Stimulated activated CD8-positive, alpha-beta memory T cell treated with anti-CD3 and anti-CD28 coated beads, Interleukin-12 subunit alpha, Interleukin-12 subunit beta, amount 100 ng/mL, for 24 hours (primary cell): ENCODE measurements at regions not wholly inside any gene's neighbourhood (a gene's known extent, or its start where the extent isn't known, plus 50 kb on each side); places are given as distances from the start of the nearest gene placed in this dataset.

Source experiments
- DNase-seq: peaks from one replicate; pipeline ENCODE4 v3.0.0-alpha.2; 2020; ENCODE audit errors: extremely low read depth

- DNase-seq, result no peak
Observed at GRCh38 chr1:4964634-4965345, 310.4 kb downstream of the AJAP1 start.

GRCh38 chr1:4963251-4963650 lies 308.8 kb downstream of the AJAP1 start:
- DNase-seq, result no peak

- DNase-seq, result no peak
Observed at GRCh38 chr1:4962836-4963235, 308.4 kb downstream of the AJAP1 start.

- no peak for DNase-seq
Observed at GRCh38 chr1:4961935-4962645, 307.7 kb downstream of the AJAP1 start.

GRCh38 chr1:4960782-4961475 lies 306.5 kb downstream of the AJAP1 start:
- DNase-seq, result no peak

DNA sequence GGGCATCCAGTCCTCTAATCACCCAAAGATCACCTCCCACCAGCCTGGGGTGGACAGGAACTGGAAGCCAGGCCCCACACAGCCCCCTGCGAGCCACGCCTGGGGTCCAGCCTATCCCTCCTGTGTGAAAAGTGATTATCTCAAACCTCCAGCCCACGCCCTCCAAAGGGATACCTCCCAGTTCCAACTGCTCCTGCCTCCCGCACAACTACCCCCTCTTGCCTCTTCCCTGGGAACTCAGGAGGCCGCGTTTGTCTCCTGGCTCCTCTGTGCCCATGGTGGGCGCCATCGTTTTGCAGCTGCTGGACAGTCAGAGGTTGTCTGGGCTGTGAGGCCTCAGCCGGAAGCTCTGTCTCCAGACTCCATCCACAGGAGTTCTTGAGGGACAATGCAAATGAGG lies 305.9 kb downstream of the AJAP1 start:
- DNase-seq, result no peak

DNA sequence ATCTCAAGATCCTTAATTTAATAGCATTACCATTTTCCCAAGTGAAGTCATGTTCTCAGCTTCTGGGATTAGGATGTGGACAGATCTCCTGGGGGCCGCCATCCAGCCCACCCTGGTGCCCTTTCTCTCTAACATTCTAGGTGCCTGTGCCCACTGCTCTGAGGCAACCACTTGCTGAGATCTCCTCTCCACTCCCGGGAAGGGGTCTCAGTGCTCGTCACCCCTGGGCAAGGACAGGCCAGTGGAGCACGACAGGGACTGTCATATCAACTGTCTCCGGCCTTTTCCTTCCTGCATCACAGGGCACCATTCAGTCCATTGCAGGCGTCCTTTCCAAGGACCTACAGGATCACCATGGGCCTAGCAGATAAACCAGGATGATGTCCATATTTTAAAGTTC lies 304.8 kb downstream of the AJAP1 start:
- DNase-seq, result no peak

GRCh38 chr1:4957027-4957426 lies 302.6 kb downstream of the AJAP1 start:
- DNase-seq, result no peak

- no peak for DNase-seq
Observed at GRCh38 chr1:4954392-4954791, 300.0 kb downstream of the AJAP1 start.

- DNase-seq, result no peak
Observed at GRCh38 chr1:4951601-4952000, 297.2 kb downstream of the AJAP1 start.

GRCh38 chr1:4946343-4946742 lies 291.9 kb downstream of the AJAP1 start:
- DNase-seq, result no peak

DNA sequence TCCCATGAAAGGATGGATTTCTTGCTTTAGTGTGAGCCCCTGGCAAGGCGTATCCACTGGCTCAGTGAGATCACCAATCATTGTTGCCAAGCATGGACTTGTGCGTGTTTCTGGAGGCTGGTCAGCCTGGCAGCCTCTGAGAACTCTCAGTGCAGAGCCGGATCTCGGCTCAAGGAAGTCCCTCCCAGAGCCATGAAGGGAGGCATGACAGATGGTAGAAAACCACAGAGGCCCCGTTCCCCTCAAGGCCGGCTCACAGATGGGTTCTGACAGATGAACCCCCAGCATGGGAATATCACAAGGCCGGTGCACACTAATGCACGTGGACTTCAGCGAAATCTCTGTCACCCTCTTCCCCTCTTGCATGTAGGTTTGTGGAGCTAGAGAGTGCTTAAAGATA lies 290.5 kb downstream of the AJAP1 start:
- DNase-seq, result no peak

DNA sequence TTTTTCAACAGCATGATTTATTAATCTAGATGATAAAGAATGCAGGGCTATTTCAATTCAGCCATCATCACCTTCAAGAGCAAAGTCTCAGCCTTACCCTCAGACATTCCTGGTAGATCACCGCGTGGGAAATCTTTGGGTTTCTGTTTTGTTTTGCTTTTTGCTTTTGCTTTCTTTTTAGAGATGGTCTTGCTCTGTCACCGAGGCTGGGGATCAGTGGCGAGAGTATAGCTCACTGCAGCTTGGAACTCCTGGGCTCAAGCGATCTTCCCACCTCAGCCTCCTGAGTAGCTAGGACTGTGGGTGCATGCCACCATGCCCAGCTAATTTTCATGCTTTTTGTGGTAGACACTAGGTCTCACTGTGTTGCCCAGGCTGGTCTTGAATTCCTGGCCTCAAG lies 289.7 kb downstream of the AJAP1 start:
- no peak for DNase-seq

DNA sequence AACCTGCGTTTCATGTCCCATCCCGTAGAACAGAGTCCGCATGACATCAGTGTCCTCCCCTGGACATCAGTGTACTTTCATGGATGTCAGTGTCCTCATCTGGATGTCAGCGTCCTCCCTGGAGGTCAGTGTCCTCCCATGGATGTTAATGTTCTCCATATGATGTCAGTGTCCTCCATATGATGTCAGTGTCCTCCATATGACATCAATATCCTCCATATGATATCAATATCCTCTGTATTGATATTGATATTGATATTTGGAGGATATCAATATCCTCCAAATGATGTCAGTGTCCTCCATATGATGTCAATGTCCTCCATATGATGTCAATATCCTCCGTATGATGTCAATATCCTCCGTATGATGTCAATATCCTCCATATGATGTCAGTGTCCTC lies 284.9 kb downstream of the AJAP1 start:
- no peak for DNase-seq

DNA sequence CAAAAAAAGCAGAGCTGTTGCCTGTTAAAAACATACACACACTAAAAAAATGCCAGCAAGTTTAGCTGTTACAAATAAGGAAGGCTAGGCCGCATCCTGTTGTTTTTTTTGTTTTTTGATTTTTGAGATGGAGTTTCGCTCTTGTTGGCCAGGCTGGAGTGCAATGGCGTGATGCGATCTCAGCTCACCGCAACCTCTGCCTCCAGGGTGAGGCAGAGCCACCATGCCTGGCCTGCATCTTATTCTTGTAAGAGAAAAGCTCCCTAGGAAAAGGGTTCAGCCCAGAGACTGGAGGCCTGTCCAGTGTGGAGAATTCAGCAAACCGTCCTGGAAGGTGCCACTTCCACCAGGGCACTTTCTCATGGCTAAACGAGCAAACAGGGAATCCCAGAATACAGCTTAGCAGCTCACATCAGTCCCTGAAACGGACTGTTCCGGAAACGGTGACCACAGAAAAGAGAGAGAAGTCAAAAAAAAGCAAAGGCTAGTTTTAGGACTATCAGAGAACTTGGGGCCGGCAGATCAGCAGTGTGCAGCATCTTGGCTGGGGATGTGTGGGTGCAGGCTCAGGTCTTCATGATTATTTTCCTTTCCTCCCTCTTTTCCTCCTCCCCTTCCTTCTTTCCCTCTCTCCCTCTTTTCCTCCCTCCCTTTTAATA lies 283.6 kb downstream of the AJAP1 start:
- DNase-seq, result no peak

DNA sequence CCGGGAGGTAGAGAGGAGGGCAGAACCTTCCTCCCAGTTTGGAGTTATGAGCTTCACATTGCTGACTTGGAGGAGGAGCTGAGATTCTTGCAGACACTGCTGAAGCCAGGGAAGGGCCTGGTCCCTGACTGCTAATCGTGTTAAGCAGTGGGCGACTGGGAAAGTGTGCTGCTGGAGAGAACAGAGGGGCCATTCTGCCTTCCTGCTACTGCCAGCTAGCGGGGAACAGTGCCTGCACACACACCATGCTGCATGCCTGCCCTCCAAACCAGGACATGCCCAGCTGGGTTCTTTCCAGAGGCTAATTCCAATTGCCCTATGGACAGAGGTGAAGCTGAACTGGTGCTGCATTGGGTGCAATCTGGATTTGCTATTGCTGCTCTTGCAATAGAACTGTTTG lies 281.4 kb downstream of the AJAP1 start:
- no peak for DNase-seq

DNA sequence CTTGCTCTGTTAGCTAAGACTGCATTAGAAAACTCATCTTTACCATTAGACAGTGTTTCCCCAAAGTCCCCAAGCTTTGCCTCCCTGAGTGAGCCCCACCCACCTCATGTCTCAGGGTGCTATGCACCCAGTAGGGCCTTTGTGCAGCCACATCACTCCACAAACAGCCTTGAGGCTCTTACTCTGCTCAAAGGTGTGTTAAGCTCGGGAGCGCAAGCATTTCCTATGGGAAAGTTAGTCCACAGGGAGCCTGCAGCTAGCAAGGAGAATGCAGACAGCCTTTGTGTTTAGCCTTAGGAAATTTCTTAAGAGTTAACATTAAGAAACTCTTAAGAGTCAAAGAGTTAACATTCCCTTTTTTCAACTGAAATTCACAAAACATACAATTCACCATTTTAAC lies 278.8 kb downstream of the AJAP1 start:
- DNase-seq, result no peak

DNA sequence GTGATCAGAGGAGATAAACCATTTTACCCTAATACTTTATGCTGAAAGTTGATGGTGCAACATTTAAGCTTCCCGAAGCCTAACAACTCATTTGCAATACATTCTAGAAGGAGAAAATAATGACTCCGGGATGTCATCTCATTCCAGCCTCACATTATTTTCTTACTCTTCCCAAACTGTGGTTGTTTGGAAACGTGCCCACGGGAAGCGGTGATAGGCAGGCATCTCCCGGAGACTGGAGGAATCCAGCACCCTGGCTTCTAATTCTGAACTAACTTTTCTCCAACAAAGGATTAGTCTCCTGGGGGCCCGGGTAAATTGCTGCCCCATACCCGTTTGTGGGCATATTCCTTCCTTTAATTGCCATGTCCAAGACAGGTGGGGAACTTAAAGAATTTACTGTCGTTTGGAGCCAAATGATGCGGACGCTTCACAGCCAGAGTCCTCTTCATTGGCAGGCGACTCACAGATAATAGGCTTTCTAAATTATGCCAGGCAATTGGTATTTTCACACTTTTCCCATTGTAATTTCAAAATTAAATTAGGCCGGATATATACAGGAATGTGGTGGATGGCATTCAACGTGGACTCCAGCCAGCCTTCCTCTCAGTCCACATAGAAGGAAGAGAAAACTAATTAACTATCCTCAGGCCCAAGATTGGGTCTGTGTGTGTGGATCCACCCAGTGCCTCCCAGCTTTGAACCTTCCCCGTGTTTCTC lies 278.1 kb downstream of the AJAP1 start:
- DNase-seq, result no peak

GRCh38 chr1:4931486-4931885 lies 277.1 kb downstream of the AJAP1 start:
- DNase-seq, result no peak

DNA sequence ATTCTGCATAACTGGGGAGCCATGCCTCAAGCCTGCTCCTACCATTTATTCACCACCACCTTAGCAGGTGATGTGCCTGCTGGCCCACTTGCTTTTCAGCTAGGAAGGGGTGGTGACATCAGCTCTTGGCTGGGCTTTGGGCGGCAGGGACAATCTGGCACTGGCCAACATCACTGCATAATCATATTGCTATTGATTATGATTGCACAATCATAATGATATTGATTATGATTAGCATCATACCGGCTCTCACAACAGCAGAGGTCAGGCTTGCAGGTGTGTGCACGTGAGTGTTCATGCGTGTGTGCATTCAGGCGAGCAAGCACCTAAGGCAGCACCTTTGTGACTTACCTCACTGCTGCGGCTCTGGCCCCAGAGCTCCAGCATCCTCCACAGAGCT lies 273.8 kb downstream of the AJAP1 start:
- DNase-seq, result no peak

- DNase-seq, result no peak
Observed at GRCh38 chr1:4924356-4924755, 269.9 kb downstream of the AJAP1 start.

- DNase-seq, result no peak
Observed at GRCh38 chr1:4916610-4917009, 262.2 kb downstream of the AJAP1 start.
